Keratinocyte (primary cell): ENCODE measurements at regions not wholly inside any gene's neighbourhood (a gene's known extent, or its start where the extent isn't known, plus 50 kb on each side); places are given as distances from the start of the nearest gene placed in this dataset.

Experiments used
- DNase-seq: peaks from one replicate; pipeline ENCODE4 v3.0.0-alpha.2; 2011; ENCODE audit warnings: low read depth, missing footprints, low spot score
- FAIRE-seq: peaks from 2 replicates; lab custom pipeline; 2011; peaks lifted over from hg19 to GRCh38; lab: Jason Lieb, UNC
- H2AFZ ChIP-seq: 2 replicates; pipeline ENCODE4 v1.6.0; 2012; ENCODE audit warnings: low read length, control low read depth, inconsistent platforms; ENCODE audit not compliant: control insufficient read depth
- H3K27ac ChIP-seq: 2 replicates; pipeline ENCODE4 v1.5.1; 2011; ENCODE audit warnings: low read length; ENCODE audit not compliant: control insufficient read depth, insufficient read depth
- H3K27me3 ChIP-seq: 3 replicates; pipeline ENCODE4 v1.6.0; 2011; ENCODE audit warnings: low read length; ENCODE audit not compliant: control insufficient read depth, insufficient read depth; ENCODE audit errors: extremely low read depth
- H3K36me3 ChIP-seq, 2 experiments: 2 replicates in 1 of 2; 3 replicates in 1 of 2; pipeline ENCODE4 v1.5.1; 2011; ENCODE audit warnings: low read length in 2 of 2, mild to moderate bottlenecking in 1 of 2; ENCODE audit not compliant: control insufficient read depth in 2 of 2, insufficient read depth in 2 of 2; ENCODE audit errors: extremely low read depth in 1 of 2
- H3K4me1 ChIP-seq: 3 replicates; pipeline ENCODE4 v1.5.1; 2011; ENCODE audit warnings: low read length; ENCODE audit not compliant: control insufficient read depth, insufficient read depth; ENCODE audit errors: extremely low read depth
- H3K4me2 ChIP-seq: 3 replicates; pipeline ENCODE4 v1.6.0; 2011; ENCODE audit warnings: low read depth, low read length; ENCODE audit not compliant: control insufficient read depth, insufficient read depth; ENCODE audit errors: extremely low read depth
- H3K4me3 ChIP-seq, 3 experiments: fragments of 200-600 bp in 1 of 3; sonication (generic) in 1 of 3; 2 replicates in 2 of 3; 3 replicates in 1 of 3; pipeline ENCODE4 v1.5.1; 2011 to 2016; ENCODE audit warnings: low read length in 3 of 3, mild to moderate bottlenecking in 3 of 3, control low read depth in 2 of 3, inconsistent platforms in 1 of 3, low read depth in 1 of 3, mixed read lengths in 1 of 3, mixed run types in 1 of 3, moderate library complexity in 1 of 3; ENCODE audit not compliant: control insufficient read depth in 2 of 3, insufficient read depth in 2 of 3; ENCODE audit errors: extremely low read depth in 1 of 3
- H3K79me2 ChIP-seq: 2 replicates; pipeline ENCODE4 v1.6.0; 2012; ENCODE audit warnings: low read length; ENCODE audit not compliant: control insufficient read depth, insufficient read depth
- H3K9ac ChIP-seq: 3 replicates; pipeline ENCODE4 v1.6.0; 2011; ENCODE audit warnings: low read length; ENCODE audit not compliant: control insufficient read depth, insufficient read depth; ENCODE audit errors: extremely low read depth
- H3K9me1 ChIP-seq: 3 replicates; pipeline ENCODE4 v1.6.0; 2011; ENCODE audit warnings: low read length; ENCODE audit not compliant: control insufficient read depth, insufficient read depth; ENCODE audit errors: extremely low read depth
- H3K9me3 ChIP-seq: 2 replicates; pipeline ENCODE4 v1.5.1; 2012; ENCODE audit warnings: low read depth, low read length; ENCODE audit not compliant: control insufficient read depth
- H4K20me1 ChIP-seq: 3 replicates; pipeline ENCODE4 v1.6.0; 2011; ENCODE audit warnings: low read length; ENCODE audit not compliant: control insufficient read depth, insufficient read depth; ENCODE audit errors: extremely low read depth
- CTCF ChIP-seq, 3 experiments: IDR thresholded peaks in 1 of 3; conservative IDR thresholded peaks in 1 of 3; optimal IDR thresholded peaks in 1 of 3; 2 replicates in 2 of 3; 3 replicates in 1 of 3; pipeline versions ENCODE3 to v1.5.1; 2011; ENCODE audit warnings: low read length in 3 of 3, mild to moderate bottlenecking in 3 of 3, moderate library complexity in 2 of 3, control low read depth in 1 of 3, inconsistent platforms in 1 of 3; ENCODE audit not compliant: insufficient read depth in 2 of 3; ENCODE audit errors: extremely low read depth in 1 of 3
- EZH2 ChIP-seq: IDR thresholded peaks from one replicate; pipeline ENCODE4 v1.6.1; 2012; ENCODE audit warnings: inconsistent platforms, mild to moderate bottlenecking, low read length, moderate library complexity
- dilution Hi-C: fragments of 300-500 bp; cut with MboI; formaldehyde crosslinking; loops from one replicate; pipeline ENCODE4 v1.7.0; 2020; ENCODE audit warnings: low sequenced_read_pairs; ENCODE audit not compliant: extremely low pct_ligation_motif_present

GRCh38 chr7:155939350-155939749 is 127.1 kb upstream of the SHH start:
- H2AFZ ChIP-seq = no peak overlapping the region
- H3K9me1 ChIP-seq = no peaks in the 10 kb centered on the region
- no peaks in the 10 kb centered on the region for H3K9me3 ChIP-seq
- H3K4me1 ChIP-seq = no peaks in the 10 kb centered on the region
- no peak overlapping the region for H3K9ac ChIP-seq
- TF ChIP-seq CTCF (optimal IDR thresholded peaks at IDR 0.05 in 1 of 3, IDR thresholded peaks at IDR 0.05 in 1 of 3, conservative IDR thresholded peaks at IDR 0.05 in 1 of 3; ENCODE audit: extremely low read depth in 1 of 3, insufficient read depth in 2 of 3, low read length in 3 of 3) (no peak), EZH2 (no peak)
- FAIRE-seq (no peak), DNase-seq (no peak)
- H4K20me1 ChIP-seq = no peaks in the 10 kb centered on the region
- no peak overlapping the region for H3K4me3 ChIP-seq
- H3K4me2 ChIP-seq = no peak overlapping the region
- dilution Hi-C loops = no loop called here
- H3K27me3 ChIP-seq = no peaks in the 10 kb centered on the region
- no peaks in the 10 kb centered on the region for H3K36me3 ChIP-seq
- H3K79me2 ChIP-seq = no peaks in the 10 kb centered on the region
- no peak overlapping the region for H3K27ac ChIP-seq

DNA sequence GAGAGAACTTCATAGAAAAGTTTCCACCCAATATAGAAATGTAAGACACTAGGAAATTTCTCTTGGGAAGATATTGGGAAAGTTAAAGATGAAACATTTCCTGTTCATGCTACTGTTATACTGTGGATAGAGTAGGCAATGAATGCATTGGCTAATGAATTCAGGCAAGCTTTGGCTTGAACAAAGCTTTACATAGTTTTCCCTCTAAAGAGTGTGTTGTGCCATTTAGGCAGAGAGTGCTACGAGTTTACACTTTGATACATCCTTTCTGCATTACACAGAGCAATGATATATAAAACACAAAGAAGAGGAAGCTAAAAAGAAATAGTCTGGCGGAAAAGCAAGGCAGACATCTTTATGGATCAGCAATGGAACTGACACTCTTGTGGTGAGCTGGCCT is 125.9 kb upstream of the SHH start:
- no peak overlapping the region for H2AFZ ChIP-seq
- H3K27me3 ChIP-seq = no peaks in the 10 kb centered on the region
- no peak overlapping the region for H3K9ac ChIP-seq
- H3K36me3 ChIP-seq = no peaks in the 10 kb centered on the region
- no peak for FAIRE-seq
- no peak overlapping the region for H3K4me2 ChIP-seq
- no peak overlapping the region for H3K4me3 ChIP-seq
- TF ChIP-seq CTCF (optimal IDR thresholded peaks at IDR 0.05 in 1 of 3, IDR thresholded peaks at IDR 0.05 in 1 of 3, conservative IDR thresholded peaks at IDR 0.05 in 1 of 3; ENCODE audit: extremely low read depth in 1 of 3, insufficient read depth in 2 of 3, low read length in 3 of 3) (no peak), EZH2 (no peak)
- peaks cover under 1% of the 10 kb centered on the region for H3K9me3 ChIP-seq
- H4K20me1 ChIP-seq = no peaks in the 10 kb centered on the region
- no peaks in the 10 kb centered on the region for H3K79me2 ChIP-seq
- no peaks in the 10 kb centered on the region for H3K4me1 ChIP-seq
- no peak overlapping the region for H3K27ac ChIP-seq
- no peaks in the 10 kb centered on the region for H3K9me1 ChIP-seq
- no peak for DNase-seq
- dilution Hi-C loops = no loop called here
